IMR-90 (cell line): ENCODE measurements at regions not wholly inside any gene's neighbourhood (a gene's known extent, or its start where the extent isn't known, plus 50 kb on each side); places are given as distances from the start of the nearest gene placed in this dataset.

Experiments
- ATAC-seq: fragments of 200-7000 bp; cut with Tn5 transposase; 2 replicates; pipeline ENCODE4 v1.9.1; 2020; ENCODE audit warnings: low read depth, mild to moderate bottlenecking, moderate library complexity
- BruUV-seq: library from RNA; stranded (reverse); fragments of 400-500 nt; replicated peaks from 2 replicates; lab custom pipeline; 2021; lab: Mats Ljungman, UMichigan
- CTCF ChIA-PET: fragments of 300-600 bp; formaldehyde crosslinking; extraction: SDS; loops from one replicate; lab custom pipeline; 2021; ENCODE audit warnings: antibody characterized with exemption; lab: Yijun Ruan, JAX
- POLR2A ChIA-PET: fragments of 300-600 bp; sonication (Branson Sonifier 250); formaldehyde crosslinking; loops from one replicate; lab custom pipeline; 2022; ENCODE audit warnings: antibody characterized with exemption; ENCODE audit not compliant: unreplicated experiment; lab: Charles Lee
- DNase-seq: peaks from one replicate; pipeline ENCODE4 v3.0.0; 2013
- H2AFZ ChIP-seq: replicated peaks from 2 replicates; pipeline ENCODE3; 2013; ENCODE audit warnings: low read length, mild to moderate bottlenecking; ENCODE audit not compliant: poor library complexity
- H2AK5ac ChIP-seq: 2 replicates; pipeline ENCODE4 v1.6.1; 2013; ENCODE audit warnings: low read depth, low read length, inconsistent platforms
- H2AK9ac ChIP-seq: replicated peaks from 2 replicates; pipeline ENCODE3; 2013; ENCODE audit warnings: mild to moderate bottlenecking, low read depth, low read length, moderate library complexity; ENCODE audit not compliant: poor library complexity
- H2BK120ac ChIP-seq: 2 replicates; pipeline ENCODE4 v1.6.1; 2013; ENCODE audit warnings: low read depth, low read length, inconsistent platforms
- H2BK15ac ChIP-seq: 3 replicates; pipeline ENCODE4 v1.6.1; 2013; ENCODE audit warnings: low read depth, low read length, inconsistent platforms
- H2BK20ac ChIP-seq: 2 replicates; pipeline ENCODE4 v1.6.1; 2013; ENCODE audit warnings: low read depth, mild to moderate bottlenecking, inconsistent platforms, low read length, moderate library complexity
- H2BK5ac ChIP-seq: 2 replicates; pipeline ENCODE4 v1.6.1; 2013; ENCODE audit warnings: mild to moderate bottlenecking, low read depth, low read length, inconsistent platforms; ENCODE audit not compliant: poor library complexity, severe bottlenecking
- H3K14ac ChIP-seq: replicated peaks from 2 replicates; pipeline ENCODE4 v1.6.1; 2013; ENCODE audit warnings: low read depth, low read length, inconsistent platforms
- H3K18ac ChIP-seq: 2 replicates; pipeline ENCODE4 v1.6.1; 2013; ENCODE audit warnings: low read depth, low read length, control low read depth
- H3K23ac ChIP-seq: 2 replicates; pipeline ENCODE4 v1.6.1; 2013; ENCODE audit warnings: low read depth, low read length, inconsistent platforms
- H3K27ac ChIP-seq: 2 replicates; pipeline ENCODE4 v1.5.1; 2013; ENCODE audit warnings: mild to moderate bottlenecking, control low read depth, low read length; ENCODE audit not compliant: insufficient read depth
- H3K27me3 ChIP-seq: 2 replicates; pipeline ENCODE4 v1.6.1; 2013; ENCODE audit warnings: low read length; ENCODE audit not compliant: control insufficient read depth, insufficient read depth
- H3K36me3 ChIP-seq: 2 replicates; pipeline ENCODE4 v1.6.1; 2013; ENCODE audit warnings: low read length, mixed read lengths; ENCODE audit not compliant: control insufficient read depth, insufficient read depth
- H3K4ac ChIP-seq: 2 replicates; pipeline ENCODE4 v1.6.1; 2013; ENCODE audit warnings: low read depth, low read length, inconsistent platforms
- H3K4me1 ChIP-seq: 2 replicates; pipeline ENCODE4 v1.6.1; 2013; ENCODE audit warnings: low read length, mixed read lengths; ENCODE audit not compliant: control insufficient read depth, insufficient read depth
- H3K4me2 ChIP-seq: 2 replicates; pipeline ENCODE4 v1.6.1; 2013; ENCODE audit warnings: low read depth, mild to moderate bottlenecking, control low read depth, low read length, moderate library complexity
- H3K4me3 ChIP-seq: 2 replicates; pipeline ENCODE4 v1.5.1; 2013; ENCODE audit warnings: low read depth, mild to moderate bottlenecking, control low read depth, low read length, moderate library complexity; ENCODE audit not compliant: insufficient read depth
- H3K56ac ChIP-seq: 2 replicates; pipeline ENCODE4 v1.6.1; 2013; ENCODE audit warnings: low read length, inconsistent platforms; ENCODE audit not compliant: insufficient read depth; ENCODE audit errors: extremely low read depth
- H3K79me1 ChIP-seq, 2 experiments: 2 replicates each; pipeline ENCODE4 v1.6.1; 2013; ENCODE audit warnings: low read length in 2 of 2, inconsistent platforms in 1 of 2, low read depth in 1 of 2
- H3K9ac ChIP-seq: 2 replicates; pipeline ENCODE4 v1.6.1; 2013; ENCODE audit warnings: low read depth, low read length, control low read depth
- H3K9me1 ChIP-seq: 2 replicates; pipeline ENCODE4 v1.6.1; 2013; ENCODE audit warnings: low read length, inconsistent platforms; ENCODE audit not compliant: insufficient read depth
- H3K9me3 ChIP-seq: 2 replicates; pipeline ENCODE4 v1.6.1; 2013; ENCODE audit warnings: low read length; ENCODE audit not compliant: control insufficient read depth, insufficient read depth
- H4K20me1 ChIP-seq: 2 replicates; pipeline ENCODE4 v1.6.1; 2013; ENCODE audit warnings: low read length, inconsistent platforms; ENCODE audit not compliant: insufficient read depth
- H4K5ac ChIP-seq: 2 replicates; pipeline ENCODE4 v1.6.1; 2013; ENCODE audit warnings: mild to moderate bottlenecking, low read depth, low read length, control low read depth
- H4K8ac ChIP-seq, 2 experiments: 2 replicates each; pipeline ENCODE4 v1.6.1; 2013; ENCODE audit warnings: low read depth in 2 of 2, low read length in 2 of 2, control low read depth in 1 of 2, inconsistent platforms in 1 of 2
- H4K91ac ChIP-seq: 2 replicates; pipeline ENCODE4 v1.6.1; 2013; ENCODE audit warnings: low read depth, low read length, inconsistent platforms; ENCODE audit not compliant: insufficient read depth
- BHLHE40 ChIP-seq: fragments of 150-350 bp; IDR thresholded peaks from 2 replicates; pipeline ENCODE4 v1.6.1; 2016; ENCODE audit warnings: mild to moderate bottlenecking, low read depth, low read length
- MAZ ChIP-seq: IDR thresholded peaks from 2 replicates; pipeline ENCODE4 v1.6.1; 2012; ENCODE audit warnings: low read depth, mild to moderate bottlenecking, low read length, improper control_type of control experiment, moderate library complexity, borderline replicate concordance
- MXI1 ChIP-seq: IDR thresholded peaks from 2 replicates; pipeline ENCODE4 v1.6.1; 2012; ENCODE audit warnings: low read depth, mild to moderate bottlenecking, low read length, moderate library complexity, borderline replicate concordance
- RAD21 ChIP-seq: IDR thresholded peaks from 2 replicates; pipeline ENCODE4 v1.6.1; 2012; ENCODE audit warnings: low read length, improper control_type of control experiment
- RCOR1 ChIP-seq: IDR thresholded peaks from 2 replicates; pipeline ENCODE4 v1.6.1; 2012; ENCODE audit warnings: mild to moderate bottlenecking, low read length, improper control_type of control experiment; ENCODE audit not compliant: insufficient replicate concordance
- WGBS, 2 experiments: methylation state at CpG; one replicate each; pipeline versions ENCODE4 v1.1.5 to v1.1.7; 2013; ENCODE audit warnings: missing lambda C conversion rate in 2 of 2; ENCODE audit not compliant: insufficient read length in 1 of 2; ENCODE audit errors: extremely low coverage in 2 of 2; 5-methylcytosine and 5-hydroxymethylcytosine counted together
- dilution Hi-C: fragments of 300-500 bp; cut with HindIII; formaldehyde crosslinking; loops from one replicate; pipeline ENCODE4 v1.14.3; 2018; ENCODE audit warnings: low sequenced_read_pairs; ENCODE audit not compliant: unreplicated experiment
- in situ Hi-C: fragments of 300-500 bp; cut with MboI; formaldehyde crosslinking; loops from 3 replicates; pipeline ENCODE4 v1.14.3; 2019; ENCODE audit warnings: low sequenced_read_pairs, inconsistent platforms, mixed read lengths
- intact Hi-C: fragments of 100-400 bp; cut with micrococcal nuclease; formaldehyde crosslinking; loops from 2 replicates; pipeline ENCODE4 v1.10.0; 2022

DNA sequence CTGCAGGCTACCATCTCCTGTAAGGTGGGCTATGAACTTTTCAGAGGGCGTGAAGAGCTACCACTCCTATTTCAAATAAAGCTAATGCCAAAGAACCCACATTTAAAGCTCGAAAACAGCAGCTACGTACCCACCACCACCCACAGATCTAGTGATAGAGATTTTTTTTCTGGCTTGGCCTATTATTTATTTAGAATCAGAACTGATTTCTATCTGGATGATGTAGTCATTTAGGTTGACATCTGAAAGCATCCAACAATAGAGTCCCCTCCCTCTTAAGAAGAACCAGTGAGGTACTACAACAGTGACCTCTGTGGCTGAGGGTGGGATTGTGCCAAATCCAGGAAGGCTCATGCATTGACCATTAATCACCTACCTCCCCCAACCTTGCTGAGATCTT is 113.8 kb upstream of the ADO start:
- ChIA-PET POLR2A (no interaction called here), CTCF (no interaction called here)
- dilution Hi-C loops (no loop called here), intact Hi-C loops (no loop called here), in situ Hi-C loops (no loop called here)
- BruUV-seq: no TSS peak
- Histone ChIP-seq H2BK20ac (no peak overlapping the region), H3K4me3 (no peak overlapping the region), H3K9ac (no peak overlapping the region), H3K14ac (no peak overlapping the region), H3K18ac (no peak overlapping the region), H2BK120ac (no peak overlapping the region), H2AK5ac (no peak overlapping the region), H2AK9ac (no peak overlapping the region), H4K20me1 (no peaks in the 10 kb centered on the region), H3K79me1 (no peaks in the 10 kb centered on the region), H3K36me3 (no peaks in the 10 kb centered on the region), H3K27ac (no peak overlapping the region), H4K5ac (no peak overlapping the region), H2AFZ (no peak overlapping the region), H3K9me3 (no peaks in the 10 kb centered on the region; the same call in 1 of the 2 replicates), H3K56ac (no peak overlapping the region), H3K23ac (no peak overlapping the region), H3K27me3 (peaks cover 7% of the 10 kb centered on the region), H3K9me1 (no peaks in the 10 kb centered on the region), H4K8ac (no peak overlapping the region), H3K4ac (no peak overlapping the region), H3K4me2 (no peak overlapping the region), H2BK5ac (no peak overlapping the region), H4K91ac (no peak overlapping the region), H2BK15ac (no peak overlapping the region), H3K4me1 (no peaks in the 10 kb centered on the region)
- TF ChIP-seq RAD21 (no peak), RCOR1 (no peak), MAZ (no peak), BHLHE40 (no peak), MXI1 (no peak)
- DNase-seq (no peak), ATAC-seq (no peak)
- no CpG with 5 or more reads among the region's 3 CpGs for WGBS, 2 experiments
